HCT116 (cell line): ENCODE measurements at regions not wholly inside any gene's neighbourhood (a gene's known extent, or its start where the extent isn't known, plus 50 kb on each side); places are given as distances from the start of the nearest gene placed in this dataset.

Experiments used
- ATAC-seq: fragments of 200-7000 bp; cut with Tn5 transposase; 2 replicates; pipeline ENCODE4 v1.9.1; 2020; ENCODE audit warnings: mild to moderate bottlenecking, moderate library complexity
- BruUV-seq: library from RNA; stranded (reverse); fragments of 400-500 nt; replicated peaks from 2 replicates; lab custom pipeline; 2021; lab: Mats Ljungman, UMichigan
- CTCF ChIA-PET: fragments of 300-600 bp; sonication (Branson Sonifier 250); formaldehyde crosslinking; loops from one replicate; lab custom pipeline; 2021; ENCODE audit warnings: antibody characterized with exemption; lab: Charles Lee
- POLR2A ChIA-PET: fragments of 300-600, 350-600 bp; sonication (Branson Sonifier 250); formaldehyde crosslinking; loops from one replicate; lab custom pipeline; 2021; ENCODE audit warnings: antibody characterized with exemption; lab: Charles Lee
- RAD21 ChIA-PET, 2 experiments: fragments of 300-600 bp; sonication (Branson Sonifier 250); formaldehyde crosslinking; loops; one replicate each; lab custom pipeline; 2023; ENCODE audit warnings: low total read pairs in 2 of 2; ENCODE audit not compliant: uncharacterized antibody in 2 of 2, unreplicated experiment in 2 of 2, low non-redundant PET in 1 of 2; lab: Charles Lee
- DNase-seq: peaks from one replicate; pipeline ENCODE4 v3.0.0-alpha.2; 2010; ENCODE audit warnings: low read depth, low spot score
- H2AFZ ChIP-seq: fragments of 200-600 bp; shearing (Covaris generic), sonication (generic); 2 replicates; pipeline ENCODE4 v1.6.1; 2017; ENCODE audit warnings: low read depth, mixed run types, mixed read lengths, antibody characterized with exemption, low read length; ENCODE audit not compliant: poor library complexity, severe bottlenecking
- H3K27ac ChIP-seq: 2 replicates; pipeline ENCODE4 v1.5.1; 2012; ENCODE audit warnings: low read depth, low read length
- H3K27me3 ChIP-seq: fragments of 200-600 bp; sonication (generic); 2 replicates; pipeline ENCODE4 v1.6.1; 2016; ENCODE audit warnings: mixed run types, low read length, mixed read lengths; ENCODE audit not compliant: insufficient read depth
- H3K36me3 ChIP-seq, 2 experiments: fragments of 200-500 bp in 1 of 2; fragments of 200-600 bp in 1 of 2; sonication (Bioruptor generic) in 1 of 2; sonication (generic) in 1 of 2; 2 replicates each; pipeline versions ENCODE4 v1.5.1 to v1.6.1; 2014 to 2016; ENCODE audit warnings: low read length in 2 of 2, inconsistent platforms in 1 of 2, mixed read lengths in 1 of 2, mixed run types in 1 of 2; ENCODE audit not compliant: insufficient read depth in 2 of 2, control insufficient read depth in 1 of 2
- H3K4me1 ChIP-seq, 2 experiments: fragments of 200-600 bp in 1 of 2; sonication (generic) in 1 of 2; 2 replicates each; pipeline versions ENCODE4 v1.5.1 to v1.6.1; 2012 to 2017; ENCODE audit warnings: low read length in 2 of 2, inconsistent platforms in 1 of 2, mild to moderate bottlenecking in 1 of 2, mixed read lengths in 1 of 2, mixed run types in 1 of 2, moderate library complexity in 1 of 2; ENCODE audit not compliant: insufficient read depth in 2 of 2, control insufficient read depth in 1 of 2
- H3K4me2 ChIP-seq: fragments of 200-600 bp; sonication (generic); 2 replicates; pipeline ENCODE4 v1.6.1; 2017; ENCODE audit warnings: mixed run types, low read length, mixed read lengths
- H3K4me3 ChIP-seq, 2 experiments: fragments of 200-600 bp in 1 of 2; sonication (generic) in 1 of 2; replicated peaks in 1 of 2; 2 replicates each; pipeline ENCODE4 v1.5.1; 2011 to 2016; ENCODE audit warnings: low read length in 2 of 2, control low read depth in 1 of 2, low read depth in 1 of 2, mild to moderate bottlenecking in 1 of 2, mixed read lengths in 1 of 2, mixed run types in 1 of 2
- H3K79me2 ChIP-seq: fragments of 200-600 bp; sonication (generic); 2 replicates; pipeline ENCODE4 v1.6.1; 2017; ENCODE audit warnings: mild to moderate bottlenecking, mixed run types, low read length, moderate library complexity, mixed read lengths; ENCODE audit not compliant: insufficient read depth
- H3K9ac ChIP-seq: fragments of 200-600 bp; sonication (generic); 2 replicates; pipeline ENCODE4 v1.6.1; 2016; ENCODE audit warnings: low read length, mixed read lengths
- H3K9me2 ChIP-seq: fragments of 200-600 bp; sonication (generic), shearing (Covaris generic); 2 replicates; pipeline ENCODE4 v1.6.1; 2017; ENCODE audit warnings: mixed run types, mild to moderate bottlenecking, moderate library complexity; ENCODE audit not compliant: insufficient read depth
- H3K9me3 ChIP-seq, 2 experiments: fragments of 200-500 bp in 1 of 2; fragments of 200-600 bp in 1 of 2; sonication (Bioruptor generic) in 1 of 2; sonication (generic) in 1 of 2; 2 replicates each; pipeline ENCODE4 v1.6.1; 2014 to 2017; ENCODE audit warnings: low read length in 2 of 2, mixed read lengths in 2 of 2, inconsistent platforms in 1 of 2, low read depth in 1 of 2, mild to moderate bottlenecking in 1 of 2, mixed run types in 1 of 2, moderate library complexity in 1 of 2; ENCODE audit not compliant: control insufficient read depth in 1 of 2, insufficient read depth in 1 of 2
- H4K20me1 ChIP-seq: fragments of 200-600 bp; sonication (generic), shearing (Covaris generic); 2 replicates; pipeline ENCODE4 v1.6.1; 2017; ENCODE audit warnings: mixed run types, mild to moderate bottlenecking, moderate library complexity; ENCODE audit not compliant: insufficient read depth
- ATF3 ChIP-seq: IDR thresholded peaks from 2 replicates; pipeline ENCODE4 v1.6.1; 2012
- CBX3 ChIP-seq: IDR thresholded peaks from 2 replicates; pipeline ENCODE4 v1.6.1; 2012; ENCODE audit warnings: low read depth
- CEBPB ChIP-seq: IDR thresholded peaks from 2 replicates; pipeline ENCODE4 v1.6.1; 2012; ENCODE audit warnings: low read depth
- EZH2 ChIP-seq: fragments of 200-600 bp; sonication (generic); IDR thresholded peaks from 2 replicates; pipeline ENCODE4 v1.6.1; 2017; ENCODE audit warnings: antibody characterized with exemption, mixed run types
- EZH2phosphoT487 ChIP-seq: fragments of 200-600 bp; IDR thresholded peaks from 2 replicates; pipeline ENCODE4 v1.6.1; 2018; ENCODE audit warnings: antibody characterized with exemption, borderline replicate concordance
- FOSL1 ChIP-seq: IDR thresholded peaks from 2 replicates; pipeline ENCODE4 v1.6.1; 2012; ENCODE audit warnings: low read depth
- REST ChIP-seq: IDR thresholded peaks from 2 replicates; pipeline ENCODE4 v1.6.1; 2012; ENCODE audit warnings: low read depth
- SIN3A ChIP-seq: IDR thresholded peaks from 2 replicates; pipeline ENCODE4 v1.6.1; 2012; ENCODE audit warnings: low read depth
- SP1 ChIP-seq: IDR thresholded peaks from 2 replicates; pipeline ENCODE4 v1.6.1; 2012; ENCODE audit warnings: low read depth
- SRF ChIP-seq: IDR thresholded peaks from 2 replicates; pipeline ENCODE4 v1.6.1; 2012; ENCODE audit warnings: low read depth
- TCF7L2 ChIP-seq: IDR thresholded peaks from 2 replicates; pipeline ENCODE4 v1.7.0; 2011; ENCODE audit warnings: borderline replicate concordance, inconsistent platforms; ENCODE audit not compliant: insufficient read depth, insufficient read length; ENCODE audit errors: extremely low read depth
- YY1 ChIP-seq: IDR thresholded peaks from 2 replicates; pipeline ENCODE4 v1.6.1; 2011; ENCODE audit warnings: low read length, low read depth, moderate library complexity, mild to moderate bottlenecking; ENCODE audit not compliant: insufficient replicate concordance; ENCODE audit errors: extremely low read depth
- ZFX ChIP-seq: fragments of 450-650 bp; IDR thresholded peaks from 2 replicates; pipeline ENCODE4 v1.6.1; 2017
- ZNF274 ChIP-seq: fragments of 200-500 bp; sonication (Bioruptor generic); IDR thresholded peaks from 2 replicates; pipeline ENCODE4 v1.6.1; 2014; ENCODE audit warnings: mild to moderate bottlenecking, low read depth, low read length, inconsistent platforms
- intact Hi-C: fragments of 100-400 bp; cut with micrococcal nuclease; formaldehyde crosslinking; loops from 2 replicates; pipeline ENCODE4 v1.10.0; 2022

- Histone ChIP-seq H3K9me3 (no peaks in the 10 kb centered on the region), H3K36me3 (no peaks in the 10 kb centered on the region), H3K79me2 (no peaks in the 10 kb centered on the region), H3K9me2 (no peaks in the 10 kb centered on the region), H3K4me2 (no peak overlapping the region), H4K20me1 (no peaks in the 10 kb centered on the region), H3K4me1 (peaks cover 0 to 5% of the 10 kb centered on the region in 2 experiments; a peak in 1 of 4 replicates), H3K27me3 (no peaks in the 10 kb centered on the region), H3K4me3 (no peak overlapping the region), H2AFZ (no peak overlapping the region), H3K9ac (no peak overlapping the region), H3K27ac (no peak overlapping the region)
- ATAC-seq (no peak), DNase-seq (no peak)
- POLR2A ChIA-PET: no interaction called here
- no TSS peak for BruUV-seq
- TF ChIP-seq YY1 (no peak), SIN3A (no peak), TCF7L2 (no peak), ZFX (no peak), ZNF274 (no peak), CEBPB (no peak), EZH2phosphoT487 (no peak), SP1 (no peak)
- RAD21 ChIA-PET: no interaction called here
- CTCF ChIA-PET: no interaction called here
- intact Hi-C loops: no loop called here
Observed at GRCh38 chr2:187655001-187655400, 100.8 kb upstream of the TFPI start.

- Histone ChIP-seq H3K9ac (no peak overlapping the region), H3K27me3 (no peaks in the 10 kb centered on the region), H3K9me3 (no peaks in the 10 kb centered on the region), H3K4me2 (no peak overlapping the region), H3K79me2 (no peaks in the 10 kb centered on the region), H3K9me2 (no peaks in the 10 kb centered on the region), H3K27ac (no peak overlapping the region), H3K4me3 (no peak overlapping the region), H4K20me1 (no peaks in the 10 kb centered on the region), H3K36me3 (no peaks in the 10 kb centered on the region), H3K4me1 (peaks cover 0 to 5% of the 10 kb centered on the region in 2 experiments; a peak in 1 of 4 replicates), H2AFZ (no peak overlapping the region)
- ChIA-PET POLR2A (no interaction called here), CTCF (no interaction called here), RAD21 (no interaction called here)
- no peak for TF ChIP-seq TCF7L2
- no peak for TF ChIP-seq ZFX
- no peak for TF ChIP-seq CBX3
- TF ChIP-seq REST: no peak
- no peak for TF ChIP-seq SP1
- TF ChIP-seq EZH2: no peak
- TF ChIP-seq ATF3: no peak
- TF ChIP-seq FOSL1: no peak
- no peak for TF ChIP-seq CEBPB
- no peak for TF ChIP-seq SRF
- no TSS peak for BruUV-seq
- intact Hi-C loops: no loop called here
- DNase-seq (no peak), ATAC-seq (no peak)
Observed at GRCh38 chr2:187656123-187656522, 101.9 kb upstream of the TFPI start.
